22Rv1 (cell line): ENCODE measurements at regions not wholly inside any gene's neighbourhood (a gene's known extent, or its start where the extent isn't known, plus 50 kb on each side); places are given as distances from the start of the nearest gene placed in this dataset.
"Not testable (repeated sequence)": the region's sequence is repeated elsewhere in the genome, so short reads cannot be mapped to it uniquely, and the experiment has no call there.

Experiments used
- ZFX ChIP-seq: fragments of 450-650 bp; IDR thresholded peaks from 2 replicates; pipeline ENCODE4 v1.6.1; 2017; ENCODE audit warnings: antibody characterized with exemption, borderline replicate concordance
- TF ChIP-seq, protein P1 (sequence below): fragments of 450-650 bp; IDR thresholded peaks from 2 replicates; pipeline ENCODE4 v1.5.1; 2017; ENCODE audit warnings: mild to moderate bottlenecking

DNA sequence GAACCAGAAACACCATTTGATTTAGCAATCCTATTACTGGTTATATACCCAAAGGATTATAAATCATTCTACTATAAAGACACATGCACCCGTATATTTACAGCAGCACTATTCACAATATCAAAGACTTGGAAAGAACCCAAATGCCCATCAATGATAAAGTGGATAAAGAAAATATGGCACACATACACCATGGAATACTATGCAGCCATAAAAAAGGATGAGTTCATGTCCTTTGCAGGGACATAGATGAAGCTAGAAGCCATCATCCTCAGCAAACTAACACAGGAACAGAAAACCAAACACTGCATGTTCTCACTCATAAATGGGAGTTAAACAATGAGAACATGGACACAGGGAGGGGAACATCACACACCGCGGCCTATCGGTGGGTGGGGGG is 61.3 kb downstream of the RBMXL2 start:
- TF ChIP-seq, protein P1, sequence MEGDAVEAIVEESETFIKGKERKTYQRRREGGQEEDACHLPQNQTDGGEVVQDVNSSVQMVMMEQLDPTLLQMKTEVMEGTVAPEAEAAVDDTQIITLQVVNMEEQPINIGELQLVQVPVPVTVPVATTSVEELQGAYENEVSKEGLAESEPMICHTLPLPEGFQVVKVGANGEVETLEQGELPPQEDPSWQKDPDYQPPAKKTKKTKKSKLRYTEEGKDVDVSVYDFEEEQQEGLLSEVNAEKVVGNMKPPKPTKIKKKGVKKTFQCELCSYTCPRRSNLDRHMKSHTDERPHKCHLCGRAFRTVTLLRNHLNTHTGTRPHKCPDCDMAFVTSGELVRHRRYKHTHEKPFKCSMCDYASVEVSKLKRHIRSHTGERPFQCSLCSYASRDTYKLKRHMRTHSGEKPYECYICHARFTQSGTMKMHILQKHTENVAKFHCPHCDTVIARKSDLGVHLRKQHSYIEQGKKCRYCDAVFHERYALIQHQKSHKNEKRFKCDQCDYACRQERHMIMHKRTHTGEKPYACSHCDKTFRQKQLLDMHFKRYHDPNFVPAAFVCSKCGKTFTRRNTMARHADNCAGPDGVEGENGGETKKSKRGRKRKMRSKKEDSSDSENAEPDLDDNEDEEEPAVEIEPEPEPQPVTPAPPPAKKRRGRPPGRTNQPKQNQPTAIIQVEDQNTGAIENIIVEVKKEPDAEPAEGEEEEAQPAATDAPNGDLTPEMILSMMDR: not testable (repeated sequence)
- TF ChIP-seq ZFX: not testable (repeated sequence)
